HG02610 (cell line): ENCODE measurements at regions not wholly inside any gene's neighbourhood (a gene's known extent, or its start where the extent isn't known, plus 50 kb on each side); places are given as distances from the start of the nearest gene placed in this dataset.
"Not testable (repeated sequence)": the region's sequence is repeated elsewhere in the genome, so short reads cannot be mapped to it uniquely, and the experiment has no call there.

Experiments used
- ATAC-seq: cut with Tn5 transposase; IDR thresholded peaks from one replicate; pipeline ENCODE4 v1.9.1; 2021; ENCODE audit warnings: mild to moderate bottlenecking, moderate library complexity; ENCODE audit not compliant: unreplicated experiment

GRCh38 chr9:85108746-85109145, 439.2 kb downstream of the NTRK2 start:
- no peak for ATAC-seq

DNA sequence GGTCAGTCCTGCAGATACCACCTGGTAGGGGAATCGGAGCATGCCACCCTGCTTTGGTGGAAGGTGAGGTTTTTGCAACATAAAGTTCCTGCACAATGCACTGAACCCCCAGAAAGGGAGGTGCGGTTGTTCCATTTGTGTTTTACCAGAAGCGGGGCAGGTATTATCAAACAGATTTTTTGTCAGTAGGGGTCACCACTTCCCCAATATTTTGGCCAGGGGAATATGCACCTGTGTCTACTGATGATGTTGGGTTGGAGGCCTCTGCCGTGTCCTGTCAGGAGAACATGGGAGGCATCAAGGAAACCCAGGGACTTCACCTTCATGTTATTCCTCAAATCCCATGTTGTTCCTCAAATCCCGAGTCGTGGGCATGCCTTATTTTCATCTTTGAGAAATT, 438.7 kb downstream of the NTRK2 start:
- ATAC-seq, result no peak

DNA sequence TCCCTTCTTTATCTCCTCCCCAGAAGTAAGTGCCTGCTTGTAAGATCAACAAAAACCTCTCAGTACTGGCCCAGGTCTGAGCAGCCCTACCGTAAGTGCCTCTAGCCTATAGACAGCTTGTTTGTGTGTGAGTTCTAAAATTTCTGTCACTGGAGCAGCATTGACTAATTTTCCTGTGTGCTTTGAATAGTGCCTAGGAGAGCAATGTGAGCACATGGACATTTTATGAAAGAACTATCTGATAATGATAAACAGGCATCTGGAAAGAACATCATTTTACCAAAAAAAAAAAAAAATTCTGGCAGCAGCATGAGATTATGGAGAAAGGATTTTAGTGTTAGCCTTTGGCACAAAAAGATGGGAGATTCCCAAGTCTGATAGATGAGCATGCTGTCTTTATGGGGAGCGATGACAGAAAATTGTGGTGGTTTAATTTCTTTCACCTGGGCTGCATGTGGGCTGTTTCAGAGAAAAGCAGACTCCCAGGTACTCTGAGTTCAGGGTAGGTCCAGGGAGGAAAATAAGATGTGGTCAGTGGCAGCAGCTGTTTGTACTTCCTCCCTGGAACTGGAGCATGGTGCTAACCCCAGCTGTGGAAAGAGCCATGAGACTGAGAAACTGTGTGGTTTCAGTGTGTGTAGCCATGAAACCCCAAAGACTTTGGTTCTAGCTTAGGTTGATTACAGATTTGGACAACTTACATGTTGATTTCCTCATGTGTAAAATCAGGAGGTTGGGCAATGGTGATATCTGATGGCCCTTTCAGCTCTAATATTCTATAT, 419.9 kb downstream of the NTRK2 start:
- no peak for ATAC-seq

GRCh38 chr9:85081963-85082362, 412.4 kb downstream of the NTRK2 start:
- ATAC-seq, result no peak

DNA sequence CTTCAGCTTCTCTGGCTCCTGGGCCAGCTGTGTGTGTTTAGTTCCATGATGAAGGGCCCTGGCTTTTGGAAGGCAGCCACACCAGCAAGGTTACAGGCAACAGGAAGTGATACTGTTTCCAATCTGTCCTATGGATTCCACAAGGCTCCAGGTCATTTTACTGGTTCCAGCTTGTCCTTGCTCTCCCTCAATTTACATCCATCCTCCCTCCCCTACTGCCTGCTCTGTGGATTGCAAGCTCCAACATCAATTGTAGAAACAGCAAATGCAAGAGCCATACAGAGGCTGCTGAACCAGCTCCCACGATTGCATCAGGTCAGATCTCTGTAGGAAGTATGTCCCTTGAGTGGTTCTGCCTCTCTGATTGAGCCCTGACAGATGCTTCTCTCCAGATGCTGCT, 409.8 kb downstream of the NTRK2 start:
- no peak for ATAC-seq

DNA sequence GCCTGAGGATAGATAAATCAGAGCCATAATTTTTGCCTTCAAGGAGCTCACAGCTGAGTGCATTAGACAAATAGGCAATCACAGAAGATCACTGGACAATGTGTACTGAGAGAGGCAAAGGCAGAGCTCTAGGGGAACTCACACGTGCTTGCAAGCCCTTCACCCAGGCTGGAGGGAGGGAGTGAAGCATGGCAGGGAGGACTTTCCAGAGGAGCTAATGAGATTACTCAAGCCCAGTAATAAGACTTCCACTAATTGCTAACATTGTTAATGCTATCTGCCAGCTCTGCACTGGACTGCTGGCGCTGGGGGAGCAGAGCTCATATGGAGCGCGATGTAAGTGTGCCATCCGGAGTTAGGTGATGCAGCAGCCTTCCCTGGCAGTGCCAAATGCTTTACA, 408.4 kb downstream of the NTRK2 start:
- no peak for ATAC-seq

DNA sequence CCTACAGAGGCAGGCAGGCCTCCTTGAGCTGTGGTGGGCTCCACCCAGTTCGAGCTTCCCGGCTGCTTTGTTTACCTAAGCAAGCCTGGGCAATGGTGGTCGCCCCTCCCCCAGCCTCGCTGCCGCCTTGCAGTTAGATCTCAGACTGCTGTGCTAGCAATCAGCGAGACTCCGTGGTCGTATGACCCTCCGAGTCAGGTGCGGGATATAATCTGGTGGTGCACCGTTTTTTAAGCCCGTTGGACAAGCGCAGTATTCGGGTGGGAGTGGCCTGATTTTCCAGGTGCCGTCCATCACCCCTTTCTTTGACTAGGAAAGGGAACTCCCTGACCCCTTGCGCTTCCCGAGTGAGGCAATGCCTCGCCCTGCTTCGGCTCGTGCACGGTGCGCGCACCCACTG, 407.6 kb downstream of the NTRK2 start:
- not testable (repeated sequence) for ATAC-seq
